ENCODE measurements at regions not wholly inside any gene's neighbourhood (a gene's known extent, or its start where the extent isn't known, plus 50 kb on each side); places are given as distances from the start of the nearest gene placed in this dataset.

GRCh38 chr10:133008736-133009135, 66.4 kb upstream of the CFAP46 start:
- no peak overlapping the region for H3K27ac Mint-ChIP-seq
- ATAC-seq (no peak), DNase-seq (ENCODE audit: low spot score) (no peak)
- ChIA-PET POLR2A (no interaction called here), CTCF (no interaction called here)
- TF ChIP-seq JAZF1 (CRISPR knock-in tag; IDR thresholded peaks at IDR 0.05), result no peak
- no peak for TF ChIP-seq IRF1 (CRISPR knock-in tag; IDR thresholded peaks at IDR 0.05)
- no peak for TF ChIP-seq ERG (CRISPR knock-in tag; IDR thresholded peaks at IDR 0.05)
- no peak for TF ChIP-seq HMGXB4 (CRISPR knock-in tag; IDR thresholded peaks at IDR 0.05)
- no peak for TF ChIP-seq NR2C2 (CRISPR knock-in tag; IDR thresholded peaks at IDR 0.05)
- no peak for TF ChIP-seq ZNF512 (CRISPR knock-in tag; IDR thresholded peaks at IDR 0.05; ENCODE audit: borderline replicate concordance)
- TF ChIP-seq GRHL2 (CRISPR knock-in tag; IDR thresholded peaks at IDR 0.05; ENCODE audit: insufficient replicate concordance, severe bottlenecking), result no peak
- TF ChIP-seq ZNF671 (CRISPR knock-in tag; IDR thresholded peaks at IDR 0.05), result no peak
- TF ChIP-seq HMGA2 (CRISPR knock-in tag; IDR thresholded peaks at IDR 0.05), result no peak
- no peak for TF ChIP-seq ZBTB43 (CRISPR knock-in tag; IDR thresholded peaks at IDR 0.05)
- TF ChIP-seq ZNF416 (CRISPR knock-in tag; IDR thresholded peaks at IDR 0.05), result no peak
- TF ChIP-seq MYBL2 (CRISPR knock-in tag; IDR thresholded peaks at IDR 0.05), result no peak
- H3K4me1 Mint-ChIP-seq, result no peaks in the 10 kb centered on the region
- no peaks in the 10 kb centered on the region for H3K36me3 Mint-ChIP-seq
- H3K4me3 Mint-ChIP-seq, result no peak overlapping the region
- no peaks in the 10 kb centered on the region for H3K9me3 Mint-ChIP-seq
- no peaks in the 10 kb centered on the region for H3K27me3 Mint-ChIP-seq (ENCODE audit: low read depth)

- Mint-ChIP-seq H3K4me3 (no peak overlapping the region), H3K36me3 (no peaks in the 10 kb centered on the region), H3K4me1 (no peaks in the 10 kb centered on the region), H3K9me3 (peaks cover 4% of the 10 kb centered on the region; the same call in 1 of the 2 replicates), H3K27ac (no peak overlapping the region), H3K27me3 (ENCODE audit: low read depth) (no peaks in the 10 kb centered on the region)
- no peak for TF ChIP-seq OVOL2 (CRISPR knock-in tag; IDR thresholded peaks at IDR 0.05; ENCODE audit: borderline replicate concordance)
- ATAC-seq (no peak), DNase-seq (ENCODE audit: low spot score) (no peak)
- CTCF ChIA-PET, result no interaction called here
- POLR2A ChIA-PET, result no interaction called here
Observed at GRCh38 chr10:133008196-133008595, 65.8 kb upstream of the CFAP46 start.

GRCh38 chr10:133007360-133007858, 65.0 kb upstream of the CFAP46 start:
- H3K27me3 Mint-ChIP-seq (ENCODE audit: low read depth), result no peaks in the 10 kb centered on the region
- ATAC-seq (no peak), DNase-seq (ENCODE audit: low spot score) (no peak)
- POLR2A ChIA-PET, result no interaction called here
- no peak overlapping the region for H3K27ac Mint-ChIP-seq
- CTCF ChIA-PET, result no interaction called here
- H3K4me3 Mint-ChIP-seq, result no peak overlapping the region
- peaks cover 6% of the 10 kb centered on the region; the same call in 1 of the 2 replicates for H3K9me3 Mint-ChIP-seq
- H3K36me3 Mint-ChIP-seq, result no peaks in the 10 kb centered on the region
- peaks cover 5% of the 10 kb centered on the region for H3K4me1 Mint-ChIP-seq
- TF ChIP-seq ZNF671 (CRISPR knock-in tag; IDR thresholded peaks at IDR 0.05), result no peak
- TF ChIP-seq, protein P1, sequence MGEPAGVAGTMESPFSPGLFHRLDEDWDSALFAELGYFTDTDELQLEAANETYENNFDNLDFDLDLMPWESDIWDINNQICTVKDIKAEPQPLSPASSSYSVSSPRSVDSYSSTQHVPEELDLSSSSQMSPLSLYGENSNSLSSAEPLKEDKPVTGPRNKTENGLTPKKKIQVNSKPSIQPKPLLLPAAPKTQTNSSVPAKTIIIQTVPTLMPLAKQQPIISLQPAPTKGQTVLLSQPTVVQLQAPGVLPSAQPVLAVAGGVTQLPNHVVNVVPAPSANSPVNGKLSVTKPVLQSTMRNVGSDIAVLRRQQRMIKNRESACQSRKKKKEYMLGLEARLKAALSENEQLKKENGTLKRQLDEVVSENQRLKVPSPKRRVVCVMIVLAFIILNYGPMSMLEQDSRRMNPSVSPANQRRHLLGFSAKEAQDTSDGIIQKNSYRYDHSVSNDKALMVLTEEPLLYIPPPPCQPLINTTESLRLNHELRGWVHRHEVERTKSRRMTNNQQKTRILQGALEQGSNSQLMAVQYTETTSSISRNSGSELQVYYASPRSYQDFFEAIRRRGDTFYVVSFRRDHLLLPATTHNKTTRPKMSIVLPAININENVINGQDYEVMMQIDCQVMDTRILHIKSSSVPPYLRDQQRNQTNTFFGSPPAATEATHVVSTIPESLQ (CRISPR knock-in tag; IDR thresholded peaks at IDR 0.05), result no peak
- no peak for TF ChIP-seq IRF2 (CRISPR knock-in tag; IDR thresholded peaks at IDR 0.05; ENCODE audit: borderline replicate concordance, low read depth)
- no peak for TF ChIP-seq ZNF317 (CRISPR knock-in tag; IDR thresholded peaks at IDR 0.05; ENCODE audit: borderline replicate concordance, low read depth)
- no peak for TF ChIP-seq TCF7 (CRISPR knock-in tag; IDR thresholded peaks at IDR 0.05; ENCODE audit: low read depth)
- no peak for TF ChIP-seq ZNF219 (CRISPR knock-in tag; IDR thresholded peaks at IDR 0.05; ENCODE audit: borderline replicate concordance)
- TF ChIP-seq FOXP4 (CRISPR knock-in tag; IDR thresholded peaks at IDR 0.05), result no peak
- TF ChIP-seq IRF1 (CRISPR knock-in tag; IDR thresholded peaks at IDR 0.05), result no peak

Data from WTC11 (cell line).